Esophagus muscularis mucosa (tissue), 4 donors: ENCODE measurements at regions not wholly inside any gene's neighbourhood (a gene's known extent, or its start where the extent isn't known, plus 50 kb on each side); places are given as distances from the start of the nearest gene placed in this dataset.

Experiments used
- DNase-seq: peaks from one replicate; pipeline ENCODE4 v3.0.0-alpha.2; 2017; ENCODE audit errors: extremely low spot score
- H3K27ac ChIP-seq, 4 donors: fragments of 200-600 bp; sonication (generic); replicated peaks in 1 of 4; 1 replicate in 3 of 4; 2 replicates in 1 of 4; pipeline ENCODE4 v1.5.1; 2016 to 2019; ENCODE audit warnings: mild to moderate bottlenecking in 1 of 4
- H3K27me3 ChIP-seq, 4 donors: fragments of 200-600 bp; sonication (generic); one replicate each; pipeline versions ENCODE4 v1.5.1 to v1.6.0; 2016 to 2019
- H3K36me3 ChIP-seq, 4 donors: fragments of 200-600 bp; sonication (generic); one replicate each; pipeline ENCODE4 v1.5.1; 2016 to 2019
- H3K4me1 ChIP-seq, 4 donors: fragments of 200-600 bp; sonication (generic); one replicate each; pipeline ENCODE4 v1.5.1; 2016 to 2019
- H3K4me3 ChIP-seq, 4 donors: fragments of 200-600 bp; sonication (generic); 1 replicate in 2 of 4; 2 replicates in 2 of 4; pipeline ENCODE4 v1.5.1; 2016 to 2019; ENCODE audit warnings: mild to moderate bottlenecking in 4 of 4, moderate library complexity in 1 of 4
- H3K9me3 ChIP-seq, 4 donors: fragments of 200-600 bp; sonication (generic); 1 replicate in 3 of 4; 2 replicates in 1 of 4; pipeline ENCODE4 v1.5.1; 2016 to 2019
- EP300 ChIP-seq: sonication (generic); formaldehyde crosslinking; IDR thresholded peaks from one replicate; pipeline ENCODE4 v1.6.1; 2017; ENCODE audit warnings: antibody characterized with exemption
- POLR2A ChIP-seq: fragments of 450-650 bp; IDR thresholded peaks from one replicate; pipeline ENCODE4 v1.6.1; 2017; ENCODE audit warnings: antibody characterized with exemption, moderate library complexity, mild to moderate bottlenecking, low read depth
- POLR2AphosphoS5 ChIP-seq, 2 donors: sonication (generic); formaldehyde crosslinking; IDR thresholded peaks; one replicate each; pipeline ENCODE4 v1.6.1; 2017; ENCODE audit warnings: antibody characterized with exemption in 2 of 2
- WGBS: methylation state at CpG from one replicate; pipeline ENCODE4 v1.1.5; 2018; 5-methylcytosine and 5-hydroxymethylcytosine counted together
- intact Hi-C: fragments of 100-400 bp; cut with DNase I; formaldehyde crosslinking; loops from one replicate; pipeline ENCODE4 v1.15.1; 2023
- TF ChIP-seq, protein P1 (sequence below), 3 experiments: fragments of 200-600 bp in 2 of 3; fragments of 450-650 bp in 1 of 3; sonication (generic) in 2 of 3; IDR thresholded peaks; one replicate each; pipeline ENCODE4 v1.5.1; 2017 to 2019; ENCODE audit warnings: antibody characterized with exemption in 3 of 3, mild to moderate bottlenecking in 2 of 3, moderate library complexity in 1 of 3

DNA sequence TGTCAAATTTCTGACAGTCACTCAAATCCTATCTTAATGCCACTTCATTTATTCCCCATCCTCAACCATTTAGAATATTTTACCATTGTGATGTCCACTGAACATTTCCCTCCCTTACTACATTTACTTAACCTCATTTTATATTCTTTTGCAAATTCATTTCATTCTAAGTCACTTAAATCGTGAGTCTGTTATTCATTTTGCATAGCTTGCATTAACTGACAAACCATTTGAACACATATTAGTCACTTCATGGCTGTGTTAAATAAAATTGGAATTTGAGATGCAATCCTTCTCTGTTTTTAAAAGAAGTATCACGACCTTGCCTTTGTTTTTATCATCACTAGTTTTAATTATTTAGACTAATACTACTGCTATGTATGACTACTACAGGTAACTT lies 199.4 kb upstream of the COL11A1 start:
- intact Hi-C loops, result no loop called here
- H3K9me3 ChIP-seq, result no peaks in the 10 kb centered on the region
- TF ChIP-seq, protein P1, sequence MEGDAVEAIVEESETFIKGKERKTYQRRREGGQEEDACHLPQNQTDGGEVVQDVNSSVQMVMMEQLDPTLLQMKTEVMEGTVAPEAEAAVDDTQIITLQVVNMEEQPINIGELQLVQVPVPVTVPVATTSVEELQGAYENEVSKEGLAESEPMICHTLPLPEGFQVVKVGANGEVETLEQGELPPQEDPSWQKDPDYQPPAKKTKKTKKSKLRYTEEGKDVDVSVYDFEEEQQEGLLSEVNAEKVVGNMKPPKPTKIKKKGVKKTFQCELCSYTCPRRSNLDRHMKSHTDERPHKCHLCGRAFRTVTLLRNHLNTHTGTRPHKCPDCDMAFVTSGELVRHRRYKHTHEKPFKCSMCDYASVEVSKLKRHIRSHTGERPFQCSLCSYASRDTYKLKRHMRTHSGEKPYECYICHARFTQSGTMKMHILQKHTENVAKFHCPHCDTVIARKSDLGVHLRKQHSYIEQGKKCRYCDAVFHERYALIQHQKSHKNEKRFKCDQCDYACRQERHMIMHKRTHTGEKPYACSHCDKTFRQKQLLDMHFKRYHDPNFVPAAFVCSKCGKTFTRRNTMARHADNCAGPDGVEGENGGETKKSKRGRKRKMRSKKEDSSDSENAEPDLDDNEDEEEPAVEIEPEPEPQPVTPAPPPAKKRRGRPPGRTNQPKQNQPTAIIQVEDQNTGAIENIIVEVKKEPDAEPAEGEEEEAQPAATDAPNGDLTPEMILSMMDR (IDR thresholded peaks at IDR 0.05), result no peak
- TF ChIP-seq POLR2AphosphoS5 (IDR thresholded peaks at IDR 0.05) (no peak), POLR2A (no peak), EP300 (no peak)
- H3K4me1 ChIP-seq, result no peaks in the 10 kb centered on the region
- H3K36me3 ChIP-seq, result no peaks in the 10 kb centered on the region
- H3K27ac ChIP-seq, result no peak overlapping the region
- DNase-seq, result no peak
- no peak overlapping the region for H3K4me3 ChIP-seq
- H3K27me3 ChIP-seq, result no peaks in the 10 kb centered on the region
- 61% methylated on average over 2 of the region's 2 CpGs for WGBS

DNA sequence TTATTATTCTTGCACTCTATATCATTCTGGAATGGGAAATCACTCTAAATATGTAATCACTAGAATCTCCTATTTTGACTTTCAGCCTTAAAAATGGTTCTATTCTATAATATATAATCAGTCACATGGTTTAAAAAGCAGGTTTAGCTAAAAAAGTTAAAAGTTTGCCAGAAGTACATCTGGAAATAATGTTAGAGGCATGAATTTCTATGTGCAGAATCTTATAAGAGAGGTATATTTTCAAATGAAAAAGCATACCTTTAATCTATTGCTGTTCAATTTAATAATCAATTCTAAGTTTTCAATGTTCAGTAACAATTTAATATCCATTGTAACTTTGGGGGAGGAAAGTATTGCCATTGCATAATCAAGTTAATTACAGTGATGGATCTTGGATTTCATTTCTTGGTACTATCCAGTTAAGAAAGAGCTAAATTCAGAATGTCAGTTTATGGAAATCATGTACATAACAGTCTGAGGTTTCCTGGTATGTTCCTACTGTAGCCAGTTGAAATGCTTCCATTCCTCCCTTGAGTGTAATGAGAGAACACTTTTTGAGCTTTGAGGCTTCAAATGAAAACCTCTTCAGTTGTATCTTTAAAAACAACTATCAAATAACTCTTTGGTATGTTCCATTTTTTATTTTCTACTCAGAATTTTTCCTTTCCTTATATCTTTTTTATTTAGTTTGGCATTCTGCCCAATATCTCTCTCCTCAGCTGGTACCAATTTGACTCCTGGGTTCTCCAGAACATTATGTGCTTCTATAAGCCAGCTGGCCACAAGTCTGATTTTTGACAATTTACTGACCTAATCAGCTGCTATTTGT lies 175.7 kb upstream of the COL11A1 start:
- Histone ChIP-seq H3K27me3 (no peaks in the 10 kb centered on the region), H3K9me3 (no peaks in the 10 kb centered on the region), H3K4me3 (no peak overlapping the region), H3K36me3 (no peaks in the 10 kb centered on the region), H3K4me1 (peaks cover 0 to 11% (median 0%) of the 10 kb centered on the region in 4 donors), H3K27ac (no peak overlapping the region)
- TF ChIP-seq POLR2A (no peak), POLR2AphosphoS5 (IDR thresholded peaks at IDR 0.05) (no peak), EP300 (no peak)
- TF ChIP-seq, protein P1 (IDR thresholded peaks at IDR 0.05), result no peak
- intact Hi-C loops, result no loop called here
- no peak for DNase-seq

DNA sequence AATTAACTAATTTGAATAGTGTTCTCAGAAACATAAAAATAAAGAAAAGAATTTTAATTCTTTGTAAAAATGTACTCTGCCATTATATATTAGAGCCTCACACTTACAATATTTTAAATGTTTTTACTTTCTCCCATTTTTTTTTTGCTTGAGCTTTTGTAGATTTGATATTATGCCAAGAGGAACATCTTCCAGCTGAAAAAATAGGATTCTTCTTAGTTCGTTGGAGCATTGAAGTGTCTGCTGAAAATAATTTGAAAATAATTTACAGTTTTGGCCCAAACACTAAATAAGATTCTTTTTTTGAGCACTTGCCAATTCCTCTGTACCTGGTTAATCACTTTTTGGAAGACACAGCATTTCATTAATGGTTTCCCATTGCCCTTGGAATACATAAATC lies 175.0 kb upstream of the COL11A1 start:
- intact Hi-C loops, result no loop called here
- H3K9me3 ChIP-seq, result no peaks in the 10 kb centered on the region
- TF ChIP-seq POLR2A, result no peak
- TF ChIP-seq, protein P1 (IDR thresholded peaks at IDR 0.05), result no peak
- TF ChIP-seq POLR2AphosphoS5 (IDR thresholded peaks at IDR 0.05), result no peak
- no peak for TF ChIP-seq EP300
- no peak for DNase-seq
- peaks cover 0 to 11% (median 0%) of the 10 kb centered on the region in 4 donors for H3K4me1 ChIP-seq
- H3K27me3 ChIP-seq, result no peaks in the 10 kb centered on the region
- no peaks in the 10 kb centered on the region for H3K36me3 ChIP-seq
- no peak overlapping the region for H3K4me3 ChIP-seq
- 20% methylated on average over 1 of the region's 1 CpG for WGBS
- no peak overlapping the region for H3K27ac ChIP-seq

DNA sequence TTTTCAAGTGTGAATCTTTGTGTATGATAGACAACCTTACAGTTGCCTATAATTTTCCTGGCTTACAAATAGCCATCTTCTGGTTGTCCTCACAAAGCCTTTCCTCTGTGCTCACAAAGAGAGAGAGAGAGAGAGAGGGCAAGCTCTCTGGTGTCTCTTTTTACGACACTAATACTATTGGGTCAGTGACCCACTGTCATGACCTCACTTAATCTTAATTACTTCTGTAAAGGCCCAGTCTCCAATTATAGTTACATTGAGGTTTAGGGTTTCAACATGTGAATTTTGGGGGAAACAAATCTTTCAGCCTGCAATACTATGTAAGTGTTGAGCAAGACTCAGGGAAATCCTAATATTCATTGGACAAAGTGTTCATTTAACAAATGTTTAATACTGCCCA lies 167.4 kb upstream of the COL11A1 start:
- intact Hi-C loops, result no loop called here
- no peaks in the 10 kb centered on the region for H3K27me3 ChIP-seq
- H3K27ac ChIP-seq, result no peak overlapping the region
- no peaks in the 10 kb centered on the region for H3K36me3 ChIP-seq
- no peak for DNase-seq
- 68% methylated on average over 1 of the region's 1 CpG for WGBS
- H3K9me3 ChIP-seq, result no peaks in the 10 kb centered on the region
- TF ChIP-seq, protein P1 (IDR thresholded peaks at IDR 0.05), result no peak
- TF ChIP-seq POLR2A, result no peak
- TF ChIP-seq POLR2AphosphoS5 (IDR thresholded peaks at IDR 0.05), result no peak
- no peak for TF ChIP-seq EP300
- H3K4me1 ChIP-seq, result no peaks in the 10 kb centered on the region
- no peak overlapping the region for H3K4me3 ChIP-seq

DNA sequence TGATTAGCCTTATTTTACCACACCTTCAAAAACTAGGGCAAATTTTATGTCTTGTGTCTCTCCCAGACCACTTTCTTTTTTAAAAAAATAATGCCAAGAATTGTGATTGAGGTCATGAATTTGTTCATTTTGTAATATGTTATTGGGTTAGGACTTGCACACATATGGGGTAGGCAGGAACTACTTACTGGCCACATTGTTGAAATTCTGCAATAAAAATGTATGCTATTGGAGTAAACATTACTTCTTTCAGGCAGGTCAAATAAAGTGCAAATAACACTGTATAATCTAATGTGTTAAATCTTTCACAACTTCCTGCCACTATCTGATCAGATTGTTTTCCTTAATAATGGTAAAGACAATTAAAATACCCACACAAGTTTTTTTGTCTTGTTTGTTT lies 166.6 kb upstream of the COL11A1 start:
- no peak for DNase-seq
- no peaks in the 10 kb centered on the region for H3K27me3 ChIP-seq
- no peaks in the 10 kb centered on the region for H3K4me1 ChIP-seq
- no peak overlapping the region for H3K27ac ChIP-seq
- no peaks in the 10 kb centered on the region for H3K9me3 ChIP-seq
- intact Hi-C loops, result no loop called here
- TF ChIP-seq POLR2AphosphoS5 (IDR thresholded peaks at IDR 0.05), result no peak
- H3K4me3 ChIP-seq, result no peak overlapping the region
- H3K36me3 ChIP-seq, result no peaks in the 10 kb centered on the region
